ENCODE measurements at regions not wholly inside any gene's neighbourhood (a gene's known extent, or its start where the extent isn't known, plus 50 kb on each side); places are given as distances from the start of the nearest gene placed in this dataset.

GRCh38 chr16:52271088-52271750, 275.7 kb downstream of the TOX3 start:
- TF ChIP-seq REST (IDR thresholded peaks at IDR 0.05; ENCODE audit: low read depth): no peak
- TF ChIP-seq CREB1 (IDR thresholded peaks at IDR 0.05; ENCODE audit: low read depth): no peak
- no peak for TF ChIP-seq EP300 (IDR thresholded peaks at IDR 0.05; ENCODE audit: borderline replicate concordance)
- no peak for TF ChIP-seq TAF1 (IDR thresholded peaks at IDR 0.05; ENCODE audit: low read depth)
- TF ChIP-seq, protein P1, sequence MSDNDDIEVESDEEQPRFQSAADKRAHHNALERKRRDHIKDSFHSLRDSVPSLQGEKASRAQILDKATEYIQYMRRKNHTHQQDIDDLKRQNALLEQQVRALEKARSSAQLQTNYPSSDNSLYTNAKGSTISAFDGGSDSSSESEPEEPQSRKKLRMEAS (IDR thresholded peaks at IDR 0.05): no peak
- TF ChIP-seq RAD21 (IDR thresholded peaks at IDR 0.05; ENCODE audit: low read depth): no peak
- TF ChIP-seq YY1 (IDR thresholded peaks at IDR 0.05; ENCODE audit: low read depth): no peak
